ENCODE measurements at regions not wholly inside any gene's neighbourhood (a gene's known extent, or its start where the extent isn't known, plus 50 kb on each side); places are given as distances from the start of the nearest gene placed in this dataset.

DNA sequence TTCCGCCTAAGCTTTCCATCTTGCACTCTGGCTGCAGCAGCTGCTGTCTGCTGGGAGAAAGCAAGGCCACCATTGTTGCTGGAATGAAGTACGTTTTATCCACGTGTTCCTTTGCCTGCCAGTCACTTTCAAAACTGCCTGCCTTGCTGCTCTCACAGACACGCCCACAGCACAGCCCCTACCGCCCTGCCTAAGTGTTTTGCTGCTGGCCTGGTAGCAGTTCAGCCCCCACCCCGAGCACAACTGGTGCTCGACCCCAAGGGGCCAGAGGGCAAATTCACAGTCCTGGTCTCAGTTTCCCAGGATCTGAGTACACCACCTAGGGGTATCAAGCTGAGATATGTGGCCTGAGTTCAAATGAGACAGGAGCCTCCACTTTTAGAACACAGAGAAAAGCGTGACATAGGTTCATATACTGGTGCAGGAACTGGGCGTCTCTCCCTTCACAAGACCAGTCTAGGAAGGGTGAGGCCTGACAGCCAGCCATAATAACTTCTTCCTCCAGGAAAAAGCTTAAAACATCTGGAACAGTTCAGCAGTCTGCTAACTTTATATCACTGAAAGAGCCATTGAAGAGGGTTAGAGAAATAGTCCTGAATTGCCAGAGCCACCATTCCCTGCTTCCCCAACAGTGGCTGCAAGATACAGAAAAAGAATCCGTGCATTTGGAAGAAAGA, 1012.3 kb downstream of the ZPLD1 start:
- no peak overlapping the region for H4K5ac ChIP-seq (ENCODE audit: insufficient read length, low read depth, low read length)
- WGBS, 2 experiments (ENCODE audit: extremely low coverage in 1 of 2, insufficient coverage in 1 of 2, insufficient read length in 1 of 2, insufficient replicate concordance in 2 of 2, low coverage in 1 of 2, low lambda C conversion rate in 2 of 2, missing lambda C conversion rate in 1 of 2) = 95% methylated on average over 10 of the region's 10 CpGs; no CpG with 5 or more reads in 1 of the 2 experiments
- no peak overlapping the region for H2BK12ac ChIP-seq (ENCODE audit: low read depth, low read length)
- H3K36me3 ChIP-seq (ENCODE audit: control insufficient read depth in 2 of 4, insufficient read depth in 4 of 4, low read length in 3 of 4) = no peaks in the 10 kb centered on the region
- H3K4ac ChIP-seq (replicated peaks; ENCODE audit: insufficient read length, low read depth, low read length) = no peak overlapping the region
- H3K18ac ChIP-seq (ENCODE audit: extremely low read depth, low read length) = no peak overlapping the region
- H2AFZ ChIP-seq (ENCODE audit: low read length) = peak overlapping the region; percentile 86
- DNase-seq (ENCODE audit: low read depth in 1 of 2, low spot score in 2 of 2) (no peak), FAIRE-seq (no peak)
- H2BK15ac ChIP-seq (ENCODE audit: low read length) = no peak overlapping the region
- H3K27ac ChIP-seq (ENCODE audit: low read depth, low read length) = no peak overlapping the region
- H3K79me1 ChIP-seq (ENCODE audit: low read depth, low read length) = no peaks in the 10 kb centered on the region
- no peak overlapping the region for H2BK120ac ChIP-seq (replicated peaks; ENCODE audit: low read depth, low read length)
- no peak overlapping the region for H3K4me3 ChIP-seq (ENCODE audit: extremely low read depth in 1 of 4, insufficient read depth in 2 of 4, low read depth in 3 of 4, low read length in 4 of 4)
- no peaks in the 10 kb centered on the region for H3K79me2 ChIP-seq (ENCODE audit: control insufficient read depth in 1 of 2, insufficient read depth in 2 of 2, low read length in 2 of 2)
- no peak overlapping the region for H3K4me2 ChIP-seq (ENCODE audit: insufficient read depth in 1 of 2, low read depth in 2 of 2, low read length in 2 of 2)
- H4K91ac ChIP-seq (replicated peaks; ENCODE audit: insufficient read length, low read length) = no peak overlapping the region
- no peaks in the 10 kb centered on the region for H3K23me2 ChIP-seq (ENCODE audit: low read depth, low read length)
- H3K56ac ChIP-seq (replicated peaks; ENCODE audit: insufficient read length, low read depth, low read length) = no peak overlapping the region
- H3K27me3 ChIP-seq (replicated peaks in 1 of 4; ENCODE audit: control insufficient read depth in 3 of 4, extremely low read depth in 1 of 4, insufficient read depth in 3 of 4, low read length in 3 of 4) = no peaks in the 10 kb centered on the region
- no peaks in the 10 kb centered on the region for H4K20me1 ChIP-seq (replicated peaks in 1 of 2; ENCODE audit: control insufficient read depth in 1 of 2, insufficient read depth in 2 of 2, low read length in 2 of 2)
- H2BK20ac ChIP-seq (ENCODE audit: low read length) = no peak overlapping the region
- no peak overlapping the region for H2BK5ac ChIP-seq (ENCODE audit: low read depth, low read length)
- ChIA-PET POLR2A (ENCODE audit: partially characterized antibody) (no interaction called here), CTCF (ENCODE audit: partially characterized antibody) (interaction anchor here (1.0 kb wide), 1 partner anchor 9 kb away, joined by 3 read pairs; no protein-coding TSS in a partner anchor)
- no peaks in the 10 kb centered on the region for H3K9me3 ChIP-seq (ENCODE audit: insufficient read depth in 2 of 2, low read depth in 1 of 2, low read length in 1 of 2)
- H3K14ac ChIP-seq (ENCODE audit: insufficient read length) = no peak overlapping the region
- H3K23ac ChIP-seq (ENCODE audit: insufficient read length) = no peak overlapping the region
- no peak overlapping the region for H2AK5ac ChIP-seq (ENCODE audit: low read depth, low read length)
- H4K8ac ChIP-seq (ENCODE audit: extremely low read depth, insufficient read depth, low read length) = no peak overlapping the region
- H3K9ac ChIP-seq (replicated peaks in 1 of 4; ENCODE audit: extremely low read depth in 1 of 4, low read depth in 3 of 4, low read length in 3 of 4) = no peak overlapping the region
- H3K4me1 ChIP-seq (replicated peaks in 1 of 4; ENCODE audit: control insufficient read depth in 3 of 4, insufficient read depth in 4 of 4, low read length in 3 of 4) = no peaks in the 10 kb centered on the region
- TF ChIP-seq MAFK (IDR thresholded peaks at IDR 0.05; ENCODE audit: low read depth, low read length) (no peak), HDAC6 (IDR thresholded peaks at IDR 0.05; ENCODE audit: low read depth, low read length) (no peak), HDAC2 (IDR thresholded peaks at IDR 0.05; ENCODE audit: borderline replicate concordance in 1 of 2, low read depth in 2 of 2, low read length in 2 of 2) (no peak), SIRT6 (IDR thresholded peaks at IDR 0.05; ENCODE audit: low read length) (no peak), JUN (IDR thresholded peaks at IDR 0.05; ENCODE audit: low read depth, low read length) (no peak), ZNF274 (IDR thresholded peaks at IDR 0.05; ENCODE audit: borderline replicate concordance, extremely low read depth, low read length) (no peak), KDM5A (IDR thresholded peaks at IDR 0.05; ENCODE audit: low read length) (no peak), FOSL1 (IDR thresholded peaks at IDR 0.05; ENCODE audit: insufficient read depth, low read depth, low read length) (no peak), EP300 (IDR thresholded peaks at IDR 0.05; ENCODE audit: borderline replicate concordance in 1 of 2, low read depth in 2 of 2, low read length in 2 of 2) (no peak), USF2 (IDR thresholded peaks at IDR 0.05; ENCODE audit: low read length) (no peak), NRF1 (IDR thresholded peaks at IDR 0.05; ENCODE audit: low read depth, low read length) (no peak), RBBP5 (IDR thresholded peaks at IDR 0.05; ENCODE audit: borderline replicate concordance, low read depth, low read length) (no peak), TBP (IDR thresholded peaks at IDR 0.05; ENCODE audit: low read depth, low read length) (no peak)
